ENCODE measurements at regions not wholly inside any gene's neighbourhood (a gene's known extent, or its start where the extent isn't known, plus 50 kb on each side); places are given as distances from the start of the nearest gene placed in this dataset.

DNA sequence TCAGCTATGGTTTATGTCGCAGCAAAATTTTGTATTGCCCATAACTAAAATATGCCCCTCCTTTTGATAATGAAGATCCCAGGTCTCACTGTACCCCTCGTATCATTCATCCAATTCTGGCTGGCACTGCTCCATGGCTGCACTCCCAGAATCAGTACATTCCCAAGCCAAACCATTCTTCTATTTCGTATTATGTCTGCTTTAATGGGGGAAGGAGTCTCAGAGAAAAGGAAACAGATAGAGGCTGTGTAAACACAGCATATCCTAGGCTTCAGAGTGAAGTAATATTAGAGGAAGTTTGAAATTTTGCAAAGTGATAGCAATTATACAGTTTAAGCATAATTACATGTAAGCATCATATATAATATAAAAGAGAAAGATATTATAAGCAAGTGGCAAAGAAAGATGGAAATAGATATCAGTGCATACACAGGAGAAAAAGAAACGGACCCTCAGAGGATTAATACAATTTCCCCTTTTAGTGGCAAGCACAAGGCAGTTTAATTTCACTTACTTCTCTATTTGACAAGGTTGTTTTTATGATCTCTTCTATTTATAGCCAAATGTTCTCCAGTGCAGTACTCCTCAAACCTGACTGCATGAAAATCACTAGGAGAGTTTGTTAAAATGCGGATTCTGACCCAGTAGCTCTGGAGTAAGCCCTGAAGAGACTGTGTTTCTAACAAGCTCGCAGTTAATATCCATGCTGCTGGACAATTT, 56.5 kb upstream of the TENT5A start:
- TF ChIP-seq MAFK (IDR thresholded peaks at IDR 0.05; ENCODE audit: low read depth, low read length): no peak
- no peak for TF ChIP-seq EZH2 (IDR thresholded peaks at IDR 0.05; ENCODE audit: low read depth, low read length, severe bottlenecking)

Measured in H1 (cell line).